ENCODE measurements at regions not wholly inside any gene's neighbourhood (a gene's known extent, or its start where the extent isn't known, plus 50 kb on each side); places are given as distances from the start of the nearest gene placed in this dataset.
"Not testable (repeated sequence)": the region's sequence is repeated elsewhere in the genome, so short reads cannot be mapped to it uniquely, and the experiment has no call there.

DNA sequence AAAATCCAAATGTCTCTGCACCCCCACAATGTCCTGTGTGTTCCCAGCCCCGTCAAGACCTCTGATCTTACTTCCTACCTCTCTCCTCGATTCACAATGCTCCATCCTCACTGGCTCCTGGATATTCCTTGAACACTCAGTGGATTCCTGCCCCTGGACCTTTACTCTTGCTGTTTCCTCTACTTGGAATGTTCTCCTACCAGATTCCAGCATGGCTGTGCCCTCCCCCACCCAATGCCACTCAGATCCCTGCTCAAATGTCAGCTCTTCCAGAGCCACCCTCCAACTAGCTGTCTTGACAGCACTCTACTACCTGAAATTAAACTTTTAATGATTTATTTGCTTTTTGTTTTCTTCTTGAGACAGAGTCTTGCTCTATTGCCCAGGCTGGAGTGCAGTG lies 107.4 kb downstream of the KLF5 start:
- H3K4me1 ChIP-seq: no peaks in the 10 kb centered on the region
- TF ChIP-seq, protein P1, sequence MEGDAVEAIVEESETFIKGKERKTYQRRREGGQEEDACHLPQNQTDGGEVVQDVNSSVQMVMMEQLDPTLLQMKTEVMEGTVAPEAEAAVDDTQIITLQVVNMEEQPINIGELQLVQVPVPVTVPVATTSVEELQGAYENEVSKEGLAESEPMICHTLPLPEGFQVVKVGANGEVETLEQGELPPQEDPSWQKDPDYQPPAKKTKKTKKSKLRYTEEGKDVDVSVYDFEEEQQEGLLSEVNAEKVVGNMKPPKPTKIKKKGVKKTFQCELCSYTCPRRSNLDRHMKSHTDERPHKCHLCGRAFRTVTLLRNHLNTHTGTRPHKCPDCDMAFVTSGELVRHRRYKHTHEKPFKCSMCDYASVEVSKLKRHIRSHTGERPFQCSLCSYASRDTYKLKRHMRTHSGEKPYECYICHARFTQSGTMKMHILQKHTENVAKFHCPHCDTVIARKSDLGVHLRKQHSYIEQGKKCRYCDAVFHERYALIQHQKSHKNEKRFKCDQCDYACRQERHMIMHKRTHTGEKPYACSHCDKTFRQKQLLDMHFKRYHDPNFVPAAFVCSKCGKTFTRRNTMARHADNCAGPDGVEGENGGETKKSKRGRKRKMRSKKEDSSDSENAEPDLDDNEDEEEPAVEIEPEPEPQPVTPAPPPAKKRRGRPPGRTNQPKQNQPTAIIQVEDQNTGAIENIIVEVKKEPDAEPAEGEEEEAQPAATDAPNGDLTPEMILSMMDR (IDR thresholded peaks at IDR 0.05): no peak
- H3K27ac ChIP-seq: no peak overlapping the region
- H3K4me3 ChIP-seq: no peak overlapping the region
- intact Hi-C loops (cut with DNase I): no loop called here
- H3K27me3 ChIP-seq: no peaks in the 10 kb centered on the region
- no peak for DNase-seq (ENCODE audit: low spot score in 2 of 2)
- H3K36me3 ChIP-seq: no peaks in the 10 kb centered on the region
- no peaks in the 10 kb centered on the region for H3K9me3 ChIP-seq

DNA sequence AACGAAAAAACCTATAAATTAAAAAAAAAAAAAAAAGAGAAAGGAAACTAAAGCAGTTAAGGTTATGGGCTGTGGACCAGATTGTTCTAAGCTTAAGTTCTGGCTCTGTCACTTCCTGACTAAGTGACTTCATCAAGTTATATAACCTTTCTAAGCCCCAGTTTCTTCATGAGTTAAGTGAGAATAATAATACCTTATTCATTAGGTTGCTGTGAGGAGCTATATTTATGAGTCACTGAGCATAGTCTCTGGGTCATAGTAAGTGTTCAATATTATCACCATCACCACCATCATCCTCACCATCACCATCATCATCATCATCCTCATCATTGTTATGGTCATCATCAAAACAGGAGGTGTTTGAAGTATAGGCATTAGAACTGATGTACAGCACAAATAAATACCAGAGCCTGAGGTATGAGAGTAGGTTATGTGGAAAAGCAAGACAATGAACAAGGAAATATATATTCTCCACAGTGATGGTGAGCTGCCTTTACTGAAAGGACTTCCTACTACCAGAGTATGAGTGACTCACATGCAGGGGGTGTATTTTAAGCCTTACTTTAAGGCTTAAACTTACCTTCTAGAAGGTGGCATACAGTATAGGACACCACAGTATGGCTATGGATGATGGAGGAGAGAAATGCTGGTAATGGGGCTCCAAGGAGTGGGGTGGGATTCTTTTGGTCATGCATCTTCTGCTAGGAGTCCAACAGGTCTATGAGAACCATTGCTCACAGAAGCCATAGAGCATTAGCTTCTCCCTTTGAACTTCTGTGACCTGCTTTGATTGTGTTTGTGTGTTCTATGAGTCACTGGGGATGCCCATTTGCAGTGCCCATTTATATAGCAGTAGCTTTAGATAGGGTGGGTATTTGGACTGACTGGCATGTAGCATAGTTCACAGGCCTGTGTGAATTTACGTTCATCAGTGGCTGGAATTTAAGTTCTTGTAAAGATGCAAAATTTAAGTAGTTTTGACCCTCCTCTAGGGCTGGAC lies 104.4 kb downstream of the KLF5 start:
- intact Hi-C loops (cut with DNase I): no loop called here
- Histone ChIP-seq H3K4me1 (no peaks in the 10 kb centered on the region), H3K36me3 (no peaks in the 10 kb centered on the region), H3K27ac (no peak overlapping the region), H3K9me3 (no peaks in the 10 kb centered on the region), H3K27me3 (no peaks in the 10 kb centered on the region), H3K4me3 (no peak overlapping the region)
- DNase-seq (ENCODE audit: low spot score in 2 of 2): no peak
- TF ChIP-seq, protein P1 (IDR thresholded peaks at IDR 0.05): no peak

DNA sequence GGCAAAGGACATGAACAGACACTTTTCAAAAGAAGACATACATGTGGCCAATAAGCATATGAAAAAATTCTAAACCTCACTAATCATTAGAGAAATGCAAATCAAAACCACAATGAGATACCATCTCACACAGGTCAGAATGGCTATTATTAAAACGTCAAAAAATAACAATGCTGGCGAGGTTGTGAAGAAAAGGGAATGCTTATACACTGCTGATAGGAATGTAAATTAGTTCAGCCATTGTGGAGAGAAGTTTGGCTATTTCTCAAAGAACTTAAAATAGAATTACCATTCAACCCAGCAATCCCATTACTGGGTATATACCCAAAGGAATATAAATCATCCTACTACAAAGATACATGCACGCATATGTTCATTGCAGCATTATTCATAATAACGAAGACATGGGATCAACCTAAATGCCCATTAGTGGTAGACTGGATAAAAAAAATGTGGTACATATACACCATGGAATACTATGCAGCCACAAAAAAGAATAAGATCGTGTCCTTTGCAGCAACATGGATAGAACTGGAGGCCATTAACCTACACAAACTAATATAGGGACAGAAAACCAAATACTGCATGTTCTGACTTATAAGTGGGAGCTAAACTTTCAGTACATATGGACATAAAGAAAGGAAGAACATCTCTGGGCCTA lies 101.7 kb downstream of the KLF5 start:
- H3K4me3 ChIP-seq; H3K4me1 ChIP-seq; intact Hi-C loops (cut with DNase I); H3K27me3 ChIP-seq; H3K36me3 ChIP-seq; H3K27ac ChIP-seq; DNase-seq (ENCODE audit: low spot score in 2 of 2); H3K9me3 ChIP-seq: not testable (repeated sequence)

DNA sequence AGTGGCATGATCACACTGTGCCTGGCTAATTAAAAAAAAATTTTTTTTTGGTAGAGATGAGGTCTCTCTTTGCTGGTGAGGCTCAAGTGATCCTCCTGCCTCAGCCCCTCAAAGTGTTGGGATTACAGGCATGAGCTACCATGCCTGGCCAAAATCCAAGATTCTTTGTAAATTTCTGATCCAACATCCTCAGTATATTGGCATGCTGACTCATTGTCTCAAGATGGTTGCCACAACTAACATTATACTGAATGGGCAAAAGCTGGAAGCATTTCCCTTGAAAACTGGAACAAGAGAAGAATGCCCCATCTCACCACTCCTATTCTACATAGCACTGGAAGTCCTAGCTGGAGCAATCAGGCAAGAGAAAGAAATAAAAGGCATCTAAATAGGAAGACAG lies 100.0 kb downstream of the KLF5 start:
- Histone ChIP-seq H3K9me3 (no peaks in the 10 kb centered on the region), H3K36me3 (no peaks in the 10 kb centered on the region), H3K27me3 (no peaks in the 10 kb centered on the region), H3K4me1 (no peaks in the 10 kb centered on the region), H3K4me3 (no peak overlapping the region), H3K27ac (no peak overlapping the region)
- TF ChIP-seq, protein P1 (IDR thresholded peaks at IDR 0.05): no peak
- intact Hi-C loops (cut with DNase I): no loop called here
- no peak for DNase-seq (ENCODE audit: low spot score in 2 of 2)

DNA sequence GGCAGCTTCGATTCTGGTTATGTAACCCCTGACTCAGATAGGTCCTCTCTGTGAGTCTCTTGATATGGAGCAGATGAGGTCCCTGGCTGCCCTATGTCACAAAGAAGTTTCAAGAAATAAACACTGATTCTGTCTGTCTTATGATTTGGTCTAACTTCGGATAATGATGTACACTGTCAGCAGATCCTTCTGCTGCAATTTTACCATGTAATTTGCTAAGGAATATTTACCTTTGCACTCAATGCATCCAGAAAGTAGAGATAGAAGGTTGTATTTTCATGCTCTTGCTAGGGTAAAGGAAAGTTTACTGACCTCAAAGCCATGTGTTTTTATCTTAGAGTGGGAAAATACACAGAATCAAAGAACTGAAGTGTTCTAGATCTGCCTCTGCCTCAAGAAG lies 98.2 kb downstream of the KLF5 start:
- intact Hi-C loops (cut with DNase I): no loop called here
- Histone ChIP-seq H3K36me3 (no peaks in the 10 kb centered on the region), H3K27me3 (no peaks in the 10 kb centered on the region), H3K27ac (no peak overlapping the region), H3K4me3 (no peak overlapping the region), H3K9me3 (no peaks in the 10 kb centered on the region), H3K4me1 (no peaks in the 10 kb centered on the region)
- TF ChIP-seq, protein P1 (IDR thresholded peaks at IDR 0.05): no peak
- DNase-seq (ENCODE audit: low spot score in 2 of 2): no peak

DNA sequence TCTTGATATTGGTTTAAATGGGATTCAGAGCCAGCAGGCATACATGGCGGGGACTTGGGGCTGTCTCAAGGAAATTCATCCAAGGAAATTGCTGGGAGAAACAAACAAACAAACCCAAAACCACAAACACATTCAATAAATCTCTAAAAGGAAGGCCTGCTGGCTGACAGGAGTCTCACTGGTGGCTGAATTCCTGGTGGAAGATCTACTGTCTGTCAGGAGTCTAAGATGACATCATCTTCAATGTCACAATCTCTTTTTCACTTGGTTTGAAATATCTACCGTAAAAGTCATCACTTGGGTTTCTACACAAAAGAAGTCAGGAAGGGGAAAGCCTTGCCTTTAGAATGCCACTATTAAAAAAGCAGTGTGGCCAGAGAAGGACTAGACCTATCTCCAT lies 87.9 kb downstream of the KLF5 start:
- intact Hi-C loops (cut with DNase I): no loop called here
- no peak for DNase-seq (ENCODE audit: low spot score in 2 of 2)
- no peaks in the 10 kb centered on the region for H3K4me1 ChIP-seq
- TF ChIP-seq, protein P1 (IDR thresholded peaks at IDR 0.05): no peak
- no peak overlapping the region for H3K4me3 ChIP-seq
- H3K27me3 ChIP-seq: no peaks in the 10 kb centered on the region
- H3K9me3 ChIP-seq: no peaks in the 10 kb centered on the region
- no peaks in the 10 kb centered on the region for H3K36me3 ChIP-seq
- no peak overlapping the region for H3K27ac ChIP-seq
